GM12878 (cell line): ENCODE measurements at regions not wholly inside any gene's neighbourhood (a gene's known extent, or its start where the extent isn't known, plus 50 kb on each side); places are given as distances from the start of the nearest gene placed in this dataset.

Experiments used
- CTCF ChIP-seq, 3 experiments: IDR thresholded peaks in 2 of 3; conservative IDR thresholded peaks in 1 of 3; 2 replicates each; pipeline ENCODE4 v1.5.1; 2011; ENCODE audit warnings: low read depth in 3 of 3, low read length in 3 of 3, mild to moderate bottlenecking in 3 of 3, control low read depth in 2 of 3, moderate library complexity in 2 of 3, inconsistent platforms in 1 of 3, mixed read lengths in 1 of 3; ENCODE audit not compliant: control insufficient read depth in 2 of 3, insufficient read depth in 1 of 3; ENCODE audit errors: extremely low read depth in 1 of 3
- POLR2A ChIP-seq: IDR thresholded peaks from 2 replicates; pipeline ENCODE4 v1.6.1; 2011; ENCODE audit warnings: low read depth, mild to moderate bottlenecking, low read length
- POLR2AphosphoS2 ChIP-seq: IDR thresholded peaks from 2 replicates; pipeline ENCODE4 v1.6.1; 2011; ENCODE audit warnings: low read depth, mild to moderate bottlenecking, low read length, improper control_type of control experiment, moderate library complexity
- POLR2AphosphoS5 ChIP-seq: IDR thresholded peaks from 2 replicates; pipeline ENCODE4 v1.6.1; 2011; ENCODE audit warnings: mild to moderate bottlenecking, low read length, inconsistent platforms
- TARDBP ChIP-seq: IDR thresholded peaks from 2 replicates; pipeline ENCODE4 v1.6.1; 2016; ENCODE audit warnings: borderline replicate concordance

GRCh38 chr2:226077841-226078240 lies 678.3 kb downstream of the NYAP2 start:
- TF ChIP-seq CTCF (IDR thresholded peaks at IDR 0.05 in 2 of 3, conservative IDR thresholded peaks at IDR 0.05 in 1 of 3; ENCODE audit: control insufficient read depth in 2 of 3, extremely low read depth in 1 of 3, insufficient read depth in 1 of 3, low read depth in 3 of 3, low read length in 3 of 3) (no peak), POLR2AphosphoS2 (no peak), POLR2AphosphoS5 (no peak), TARDBP (no peak), POLR2A (no peak)
